GM19328 (cell line): ENCODE measurements at regions not wholly inside any gene's neighbourhood (a gene's known extent, or its start where the extent isn't known, plus 50 kb on each side); places are given as distances from the start of the nearest gene placed in this dataset.

ENCODE experiments used
- ATAC-seq: cut with Tn5 transposase; IDR thresholded peaks from one replicate; pipeline ENCODE4 v1.9.1; 2021; ENCODE audit warnings: mild to moderate bottlenecking, moderate library complexity; ENCODE audit not compliant: unreplicated experiment

- no peak for ATAC-seq
These were observed 54.5 kb upstream of the FAM78B start for GRCh38 chr1:166221316-166221715.

GRCh38 chr1:166233750-166234366 is 67.1 kb upstream of the FAM78B start:
- no peak for ATAC-seq

- ATAC-seq: no peak
These were observed 68.9 kb upstream of the FAM78B start for GRCh38 chr1:166235728-166236127.

GRCh38 chr1:166237675-166238074 is 70.9 kb upstream of the FAM78B start:
- no peak for ATAC-seq

- no peak for ATAC-seq
These were observed 86.4 kb upstream of the FAM78B start for GRCh38 chr1:166253076-166253779.

- no peak for ATAC-seq
These were observed 91.2 kb upstream of the FAM78B start for GRCh38 chr1:166258017-166258416.

- ATAC-seq: no peak
These were observed 94.7 kb upstream of the FAM78B start for GRCh38 chr1:166261511-166261910.

GRCh38 chr1:166270476-166271150 is 103.8 kb upstream of the FAM78B start:
- no peak for ATAC-seq

GRCh38 chr1:166271151-166271538 is 104.3 kb upstream of the FAM78B start:
- ATAC-seq: no peak

- no peak for ATAC-seq
These were observed 105.4 kb upstream of the FAM78B start for GRCh38 chr1:166272155-166272554.

- no peak for ATAC-seq
These were observed 106.0 kb upstream of the FAM78B start for GRCh38 chr1:166272851-166273250.

GRCh38 chr1:166273618-166274017 is 106.8 kb upstream of the FAM78B start:
- no peak for ATAC-seq

GRCh38 chr1:166282391-166283137 is 115.8 kb upstream of the FAM78B start:
- no peak for ATAC-seq

GRCh38 chr1:166283190-166283589 is 116.4 kb upstream of the FAM78B start:
- no peak for ATAC-seq

GRCh38 chr1:166283600-166283999 is 116.8 kb upstream of the FAM78B start:
- ATAC-seq: no peak

- ATAC-seq: no peak
These were observed 122.7 kb upstream of the FAM78B start for GRCh38 chr1:166289309-166290050.

GRCh38 chr1:166295656-166296055 is 128.9 kb upstream of the FAM78B start:
- ATAC-seq: no peak

GRCh38 chr1:166297993-166298392 is 131.2 kb upstream of the FAM78B start:
- ATAC-seq: no peak

GRCh38 chr1:166300767-166301166 is 134.0 kb upstream of the FAM78B start:
- no peak for ATAC-seq

GRCh38 chr1:166302989-166303758 is 136.4 kb upstream of the FAM78B start:
- ATAC-seq: no peak
